GM10248 (cell line): ENCODE measurements at regions not wholly inside any gene's neighbourhood (a gene's known extent, or its start where the extent isn't known, plus 50 kb on each side); places are given as distances from the start of the nearest gene placed in this dataset.
"Not testable (repeated sequence)": the region's sequence is repeated elsewhere in the genome, so short reads cannot be mapped to it uniquely, and the experiment has no call there.

Source experiments
- CTCF ChIA-PET: fragments of 300-600 bp; sonication (Branson Sonifier 250); formaldehyde crosslinking; extraction: SDS; loops from one replicate; lab custom pipeline; 2021; ENCODE audit warnings: antibody characterized with exemption; lab: Yijun Ruan, JAX
- POLR2A ChIA-PET: fragments of 350-650 bp; sonication (Branson Sonifier 250); formaldehyde crosslinking; extraction: SDS; loops from one replicate; lab custom pipeline; 2020; ENCODE audit warnings: antibody characterized with exemption; lab: Yijun Ruan, JAX
- DNase-seq: peaks from one replicate; pipeline ENCODE4 v3.0.0; 2012; ENCODE audit errors: extremely low spot score
- CTCF ChIP-seq: IDR thresholded peaks from 2 replicates; pipeline ENCODE4 v1.5.1; 2012; ENCODE audit warnings: mild to moderate bottlenecking, low read depth; ENCODE audit errors: extremely low read depth, missing control alignments, control extremely low read depth

- no peak for TF ChIP-seq CTCF
- no peak for DNase-seq
- CTCF ChIA-PET = interaction anchor here (0.8 to 1.0 kb wide), 2 partner anchors 36 to 244 kb away, joined by 3 read pairs; no protein-coding TSS in a partner anchor
- POLR2A ChIA-PET = no interaction called here
These were observed 102.1 kb upstream of the PMCH start for GRCh38 chr12:102299731-102300130.

GRCh38 chr12:102298022-102298421, 100.4 kb upstream of the PMCH start:
- no peak for TF ChIP-seq CTCF
- ChIA-PET CTCF (no interaction called here), POLR2A (no interaction called here)
- no peak for DNase-seq

- POLR2A ChIA-PET = no interaction called here
- no peak for TF ChIP-seq CTCF
- DNase-seq = no peak
- CTCF ChIA-PET = no interaction called here
These were observed 99.8 kb upstream of the PMCH start for GRCh38 chr12:102297412-102297811.

GRCh38 chr12:102294568-102294967, 96.9 kb upstream of the PMCH start:
- ChIA-PET CTCF (no interaction called here), POLR2A (no interaction called here)
- TF ChIP-seq CTCF = no peak
- DNase-seq = no peak

- POLR2A ChIA-PET, DNase-seq: not testable (repeated sequence)
- CTCF ChIA-PET = interaction anchor here (1.0 to 1.2 kb wide), 2 partner anchors 52 to 477 kb away, joined by 3 read pairs; no protein-coding TSS in a partner anchor
These were observed 94.1 kb upstream of the PMCH start for GRCh38 chr12:102291498-102292440.

GRCh38 chr12:102289702-102290101, 92.1 kb upstream of the PMCH start:
- CTCF ChIA-PET, DNase-seq, POLR2A ChIA-PET: not testable (repeated sequence)

GRCh38 chr12:102281231-102281630, 83.6 kb upstream of the PMCH start:
- POLR2A ChIA-PET = no interaction called here
- no peak for TF ChIP-seq CTCF
- no peak for DNase-seq
- CTCF ChIA-PET = no interaction called here

- DNase-seq, POLR2A ChIA-PET, CTCF ChIA-PET: not testable (repeated sequence)
These were observed 58.1 kb upstream of the PMCH start for GRCh38 chr12:102255687-102256086.

- CTCF ChIA-PET = interaction anchor here (1.2 to 1.5 kb wide), 2 partner anchors 17 kb away, joined by 3 read pairs; no protein-coding TSS in a partner anchor
- POLR2A ChIA-PET, DNase-seq: not testable (repeated sequence)
These were observed 53.4 kb upstream of the PMCH start for GRCh38 chr12:102251005-102251404.
